ENCODE measurements at regions not wholly inside any gene's neighbourhood (a gene's known extent, or its start where the extent isn't known, plus 50 kb on each side); places are given as distances from the start of the nearest gene placed in this dataset.

- H3K4me3 ChIP-seq (ENCODE audit: control extremely low read depth in 1 of 5, extremely low read depth in 1 of 5, insufficient read depth in 1 of 5, low read depth in 2 of 5, low read length in 4 of 5): no peak overlapping the region
- no peak overlapping the region for H2AFZ ChIP-seq (ENCODE audit: insufficient read depth, low read depth, low read length, poor library complexity, severe bottlenecking)
- no CpG with 5 or more reads among the region's 1 CpG for WGBS (ENCODE audit: insufficient coverage)
- H3K4me1 ChIP-seq (ENCODE audit: control insufficient read depth in 2 of 2, insufficient read depth in 2 of 2, low read length in 2 of 2): no peaks in the 10 kb centered on the region
- H3K9ac ChIP-seq (ENCODE audit: low read length): no peak overlapping the region
- no peaks in the 10 kb centered on the region for H3K27me3 Mint-ChIP-seq
- ATAC-seq (ENCODE audit: low read depth) (no peak), DNase-seq (no peak)
- H3K27me3 ChIP-seq (replicated peaks in 1 of 4; ENCODE audit: control extremely low read depth in 1 of 4, control insufficient read depth in 3 of 4, insufficient read depth in 4 of 4, low read length in 3 of 4): no peaks in the 10 kb centered on the region
- peaks cover 1% of the 10 kb centered on the region for H3K9me3 Mint-ChIP-seq (ENCODE audit: insufficient read depth)
- no peak overlapping the region for H3K27ac Mint-ChIP-seq
- H3K4me2 ChIP-seq (replicated peaks; ENCODE audit: low read depth, low read length, poor library complexity, severe bottlenecking): no peak overlapping the region
- H3K9me3 ChIP-seq (ENCODE audit: control extremely low read depth in 1 of 3, control insufficient read depth in 2 of 3, insufficient read depth in 1 of 3, low read length in 2 of 3): no peaks in the 10 kb centered on the region
- no peak for TF ChIP-seq EZH2 (IDR thresholded peaks at IDR 0.05; ENCODE audit: borderline replicate concordance, insufficient read depth, low read depth, low read length, poor library complexity, severe bottlenecking)
- TF ChIP-seq CTCF (IDR thresholded peaks at IDR 0.05): no peak
- no peaks in the 10 kb centered on the region for H3K4me1 Mint-ChIP-seq
- H3K27ac ChIP-seq (ENCODE audit: low read length in 2 of 2): no peak overlapping the region
- intact Hi-C loops (cut with micrococcal nuclease): no loop called here
- CTCF ChIA-PET: no interaction called here
- POLR2A ChIA-PET: no interaction called here
- no peak overlapping the region for H3K4me3 Mint-ChIP-seq
- no peaks in the 10 kb centered on the region for H3K36me3 ChIP-seq (replicated peaks in 1 of 2; ENCODE audit: control extremely low read depth in 1 of 2, control insufficient read depth in 1 of 2, extremely low read depth in 1 of 2, insufficient read depth in 2 of 2, low read length in 1 of 2)
- no peaks in the 10 kb centered on the region for H3K79me2 ChIP-seq (ENCODE audit: control insufficient read depth, insufficient read depth, low read length)
- no peaks in the 10 kb centered on the region for H4K20me1 ChIP-seq (ENCODE audit: control insufficient read depth, insufficient read depth, low read length, poor library complexity, severe bottlenecking)
These were observed 702.3 kb downstream of the SI start for GRCh38 chr3:164375995-164376394.

GRCh38 chr3:164375538-164375937 lies 702.8 kb downstream of the SI start:
- no peaks in the 10 kb centered on the region for H3K4me1 ChIP-seq (ENCODE audit: control insufficient read depth in 2 of 2, insufficient read depth in 2 of 2, low read length in 2 of 2)
- WGBS (ENCODE audit: insufficient coverage): no CpG with 5 or more reads among the region's 1 CpG
- H3K9ac ChIP-seq (ENCODE audit: low read length): no peak overlapping the region
- DNase-seq: no peak
- H3K36me3 ChIP-seq (replicated peaks in 1 of 2; ENCODE audit: control extremely low read depth in 1 of 2, control insufficient read depth in 1 of 2, extremely low read depth in 1 of 2, insufficient read depth in 2 of 2, low read length in 1 of 2): no peaks in the 10 kb centered on the region
- Mint-ChIP-seq H3K27ac (no peak overlapping the region), H3K9me3 (ENCODE audit: insufficient read depth) (no peaks in the 10 kb centered on the region), H3K27me3 (no peaks in the 10 kb centered on the region), H3K4me3 (no peak overlapping the region), H3K4me1 (no peaks in the 10 kb centered on the region)
- H3K27ac ChIP-seq (ENCODE audit: low read length in 2 of 2): no peak overlapping the region
- no peaks in the 10 kb centered on the region for H3K9me3 ChIP-seq (ENCODE audit: control extremely low read depth in 1 of 3, control insufficient read depth in 2 of 3, insufficient read depth in 1 of 3, low read length in 2 of 3)
- ChIA-PET POLR2A (no interaction called here), CTCF (no interaction called here)
- TF ChIP-seq CTCF (IDR thresholded peaks at IDR 0.05): no peak
- TF ChIP-seq EZH2 (IDR thresholded peaks at IDR 0.05; ENCODE audit: borderline replicate concordance, insufficient read depth, low read depth, low read length, poor library complexity, severe bottlenecking): no peak
- H3K4me3 ChIP-seq (ENCODE audit: control extremely low read depth in 1 of 5, extremely low read depth in 1 of 5, insufficient read depth in 1 of 5, low read depth in 2 of 5, low read length in 4 of 5): no peak overlapping the region
- H4K20me1 ChIP-seq (ENCODE audit: control insufficient read depth, insufficient read depth, low read length, poor library complexity, severe bottlenecking): no peaks in the 10 kb centered on the region
- H2AFZ ChIP-seq (ENCODE audit: insufficient read depth, low read depth, low read length, poor library complexity, severe bottlenecking): no peak overlapping the region
- no peak for ATAC-seq (ENCODE audit: low read depth)
- H3K27me3 ChIP-seq (replicated peaks in 1 of 4; ENCODE audit: control extremely low read depth in 1 of 4, control insufficient read depth in 3 of 4, insufficient read depth in 4 of 4, low read length in 3 of 4): no peaks in the 10 kb centered on the region
- no peak overlapping the region for H3K4me2 ChIP-seq (replicated peaks; ENCODE audit: low read depth, low read length, poor library complexity, severe bottlenecking)
- intact Hi-C loops (cut with micrococcal nuclease): no loop called here
- no peaks in the 10 kb centered on the region for H3K79me2 ChIP-seq (ENCODE audit: control insufficient read depth, insufficient read depth, low read length)

Measured in B cell (primary cell).